AG09309 (cell line): ENCODE measurements at regions not wholly inside any gene's neighbourhood (a gene's known extent, or its start where the extent isn't known, plus 50 kb on each side); places are given as distances from the start of the nearest gene placed in this dataset.

ENCODE experiments used
- DNase-seq: peaks from one replicate; pipeline ENCODE4 v3.0.0-alpha.2; 2010; ENCODE audit warnings: low read depth
- H3K4me3 ChIP-seq: 2 replicates; pipeline ENCODE4 v1.5.1; 2011; ENCODE audit warnings: mild to moderate bottlenecking, low read depth, low read length, moderate library complexity; ENCODE audit not compliant: control insufficient read depth
- CTCF ChIP-seq: IDR thresholded peaks from 2 replicates; pipeline ENCODE4 v1.5.1; 2011; ENCODE audit warnings: mild to moderate bottlenecking, low read depth, low read length, inconsistent platforms; ENCODE audit not compliant: insufficient read depth, control insufficient read depth; ENCODE audit errors: missing control alignments

DNA sequence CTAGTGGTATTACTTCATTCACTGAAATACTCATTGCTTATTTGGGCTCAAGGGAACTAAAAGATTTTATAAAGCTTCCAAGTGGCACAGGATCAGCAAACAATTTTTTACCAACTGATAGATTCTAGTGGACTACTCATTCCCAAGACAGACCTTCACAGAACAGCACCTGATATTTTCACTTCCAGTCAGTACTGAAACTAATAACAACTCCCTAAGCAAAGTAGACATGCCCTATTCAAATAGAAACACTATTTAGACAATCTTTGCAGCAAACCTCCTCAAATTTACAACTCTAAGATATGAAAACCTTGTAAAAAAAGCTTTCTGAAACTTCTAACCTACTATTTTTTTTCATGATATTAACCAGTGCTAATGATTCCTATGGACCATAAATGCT is 2345.8 kb downstream of the LRRC4C start:
- TF ChIP-seq CTCF: no peak
- H3K4me3 ChIP-seq: no peak overlapping the region
- DNase-seq: no peak

DNA sequence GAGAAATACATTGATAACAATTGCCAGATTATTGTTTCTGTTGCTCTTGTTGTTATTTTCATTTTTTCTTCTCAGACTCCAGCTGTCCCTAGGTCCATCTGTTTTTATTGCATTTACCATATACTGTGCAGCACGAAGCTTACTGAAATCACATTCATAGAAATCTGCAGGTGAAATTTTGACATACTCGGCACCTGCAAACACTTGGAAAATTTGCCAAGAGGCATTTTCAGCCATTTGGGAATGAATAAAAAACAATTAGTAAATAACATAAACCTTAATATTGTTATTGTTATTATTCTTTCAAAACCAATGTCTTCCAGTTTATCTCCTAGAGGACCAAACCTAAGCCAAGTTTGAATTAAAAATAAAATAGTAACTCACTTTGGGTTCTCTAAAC is 2357.2 kb downstream of the LRRC4C start:
- no peak for TF ChIP-seq CTCF
- no peak for DNase-seq
- no peak overlapping the region for H3K4me3 ChIP-seq

GRCh38 chr11:39078465-39078864 is 2381.0 kb downstream of the LRRC4C start:
- no peak for TF ChIP-seq CTCF
- no peak overlapping the region for H3K4me3 ChIP-seq
- no peak for DNase-seq

- no peak overlapping the region for H3K4me3 ChIP-seq
- no peak for DNase-seq
- TF ChIP-seq CTCF: no peak
Observed at GRCh38 chr11:39037611-39038010, 2421.8 kb downstream of the LRRC4C start.

DNA sequence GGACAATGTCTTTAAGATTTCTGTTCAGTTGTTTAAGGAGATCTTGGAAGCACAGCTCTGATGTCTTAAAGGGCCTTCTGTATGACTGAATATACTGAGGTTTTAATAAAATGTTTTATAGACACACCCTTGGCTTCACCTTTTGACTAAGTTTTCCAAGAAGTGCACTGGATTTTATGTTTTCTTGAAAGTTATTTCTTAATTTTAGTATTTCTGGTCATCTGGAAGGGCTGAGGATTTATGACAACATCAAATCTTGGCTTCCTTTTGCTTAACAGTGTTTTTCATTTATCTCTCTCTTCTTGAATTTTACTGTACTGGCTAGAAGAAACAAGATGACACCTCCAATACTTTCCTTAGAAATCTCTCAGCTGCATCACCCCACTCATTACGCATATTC is 2423.4 kb downstream of the LRRC4C start:
- H3K4me3 ChIP-seq: no peak overlapping the region
- no peak for DNase-seq
- TF ChIP-seq CTCF: no peak

DNA sequence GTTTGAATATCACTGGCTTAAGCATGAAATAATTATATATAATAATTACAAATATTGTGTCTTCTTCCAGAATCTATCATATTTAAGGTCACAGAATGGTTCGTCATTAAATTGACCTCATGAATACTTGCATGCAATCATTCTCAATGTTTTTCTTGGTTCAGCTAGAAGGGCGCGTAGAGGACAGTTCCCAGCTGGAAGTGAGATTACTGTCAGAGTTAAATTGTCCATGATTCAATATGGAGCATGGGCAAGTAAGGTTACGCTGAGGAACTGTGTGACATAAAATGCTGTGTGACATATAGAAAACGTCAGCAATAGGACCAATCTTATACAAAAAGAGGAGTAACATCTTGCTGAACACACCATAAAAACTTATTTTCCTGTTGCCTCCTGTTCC is 2423.5 kb upstream of the RAG2 start:
- no peak for DNase-seq
- no peak for TF ChIP-seq CTCF
- no peak overlapping the region for H3K4me3 ChIP-seq

DNA sequence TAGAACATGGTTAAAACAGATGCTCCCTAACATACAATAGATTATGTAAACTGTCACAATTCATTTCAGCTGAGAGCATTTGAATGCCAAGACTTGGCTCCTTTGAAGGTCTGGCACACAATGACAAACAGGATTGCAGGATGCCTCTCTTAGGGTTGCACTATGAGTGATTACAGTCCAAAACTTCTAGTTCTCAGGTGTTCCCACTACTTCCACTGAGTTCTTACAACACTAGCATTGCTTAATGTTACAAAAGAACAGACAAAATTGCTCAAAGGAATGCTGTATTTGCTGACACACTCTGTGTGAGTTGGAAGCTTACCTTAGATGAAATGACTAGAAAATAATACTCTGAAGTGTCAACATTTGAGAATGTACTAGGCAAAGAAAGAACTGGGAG is 2413.8 kb upstream of the RAG2 start:
- DNase-seq: no peak
- TF ChIP-seq CTCF: no peak
- no peak overlapping the region for H3K4me3 ChIP-seq
